Loucy (cell line): ENCODE measurements at regions not wholly inside any gene's neighbourhood (a gene's known extent, or its start where the extent isn't known, plus 50 kb on each side); places are given as distances from the start of the nearest gene placed in this dataset.

ENCODE experiments used
- H2AFZ ChIP-seq: fragments of 200-600 bp; sonication (generic); 2 replicates; pipeline ENCODE4 v1.6.0; 2016; ENCODE audit warnings: antibody characterized with exemption, mild to moderate bottlenecking, low read length, moderate library complexity
- H3F3A ChIP-seq: fragments of 200-600 bp; 2 replicates; pipeline ENCODE4 v1.6.0; 2016; ENCODE audit warnings: antibody characterized with exemption, low read depth, mild to moderate bottlenecking
- H3K27me3 ChIP-seq: fragments of 200-600 bp; sonication (generic); 2 replicates; pipeline ENCODE4 v1.6.1; 2014; ENCODE audit warnings: low read length, mild to moderate bottlenecking; ENCODE audit not compliant: insufficient read depth, poor library complexity, severe bottlenecking
- H3K36me3 ChIP-seq: fragments of 200-600 bp; sonication (generic); 2 replicates; pipeline ENCODE4 v1.6.1; 2016; ENCODE audit warnings: low read length; ENCODE audit not compliant: insufficient read depth
- H3K4me1 ChIP-seq: fragments of 200-600 bp; sonication (generic); 2 replicates; pipeline ENCODE4 v1.5.1; 2014; ENCODE audit warnings: low read length, mild to moderate bottlenecking; ENCODE audit not compliant: insufficient read depth, poor library complexity, severe bottlenecking
- H3K4me2 ChIP-seq: fragments of 200-600 bp; sonication (generic); 2 replicates; pipeline ENCODE4 v1.6.0; 2014; ENCODE audit warnings: antibody characterized with exemption, low read length, low read depth, mild to moderate bottlenecking; ENCODE audit not compliant: poor library complexity, severe bottlenecking
- H3K4me3 ChIP-seq: fragments of 200-600 bp; sonication (generic); 2 replicates; pipeline ENCODE4 v1.5.1; 2014; ENCODE audit warnings: low read length, mild to moderate bottlenecking, mixed read lengths; ENCODE audit not compliant: poor library complexity, severe bottlenecking
- H3K79me2 ChIP-seq: fragments of 200-600 bp; sonication (generic); 2 replicates; pipeline ENCODE4 v1.6.1; 2014; ENCODE audit warnings: low read length; ENCODE audit not compliant: insufficient read depth
- H3K9ac ChIP-seq: fragments of 200-600 bp; sonication (generic); 2 replicates; pipeline ENCODE4 v1.6.0; 2014; ENCODE audit warnings: mild to moderate bottlenecking, low read depth, low read length, moderate library complexity; ENCODE audit not compliant: poor library complexity, severe bottlenecking
- H3K9me2 ChIP-seq: fragments of 200-600 bp; sonication (generic); replicated peaks from 2 replicates; pipeline ENCODE4 v1.6.1; 2016; ENCODE audit warnings: low read depth, low read length, mixed read lengths
- H3K9me3 ChIP-seq: fragments of 200-600 bp; sonication (generic); 2 replicates; pipeline ENCODE4 v1.6.1; 2014; ENCODE audit warnings: mild to moderate bottlenecking, antibody characterized with exemption, low read length, low read depth; ENCODE audit not compliant: insufficient read depth
- H4K20me1 ChIP-seq: fragments of 200-600 bp; sonication (generic); 2 replicates; pipeline ENCODE4 v1.6.0; 2014; ENCODE audit warnings: antibody characterized with exemption, low read length, mild to moderate bottlenecking; ENCODE audit not compliant: insufficient read depth, poor library complexity, severe bottlenecking
- EZH2phosphoT487 ChIP-seq: fragments of 200-600 bp; IDR thresholded peaks from 2 replicates; pipeline ENCODE4 v1.6.1; 2018; ENCODE audit warnings: antibody characterized with exemption, mild to moderate bottlenecking, moderate library complexity, borderline replicate concordance
- TF ChIP-seq, protein P1 (sequence below): fragments of 200-600 bp; sonication (generic); conservative IDR thresholded peaks from 2 replicates; pipeline ENCODE4 v1.5.1; 2014; ENCODE audit warnings: mild to moderate bottlenecking, antibody characterized with exemption, low read length

DNA sequence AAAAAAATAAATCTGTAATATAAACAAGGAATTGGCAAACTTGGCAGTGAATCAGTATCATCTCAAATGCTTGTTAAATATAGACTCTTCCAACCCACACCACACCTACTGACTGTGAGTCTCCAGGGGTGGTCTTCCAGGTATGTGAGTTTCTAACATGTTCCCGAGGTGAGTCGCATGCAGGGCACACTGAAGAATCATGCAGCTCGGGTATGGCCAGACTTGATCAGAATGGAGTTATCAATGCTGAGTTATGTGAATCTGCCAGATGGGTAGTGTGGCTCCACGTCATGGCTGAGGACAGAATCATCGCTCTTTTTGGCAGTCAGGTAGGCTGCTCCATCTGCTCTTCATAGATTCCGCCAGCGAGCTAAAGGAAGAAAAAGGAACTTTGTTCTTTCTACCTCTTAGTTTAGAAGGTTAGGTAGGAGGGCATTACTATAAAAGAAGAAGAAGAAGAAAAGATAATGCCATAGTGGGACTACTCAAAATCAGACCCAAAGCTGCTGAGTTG, 1279.7 kb upstream of the ZEB2 start:
- Histone ChIP-seq H3K9me3 (no peaks in the 10 kb centered on the region), H2AFZ (no peak overlapping the region), H3K4me1 (no peaks in the 10 kb centered on the region), H3K9ac (no peak overlapping the region), H3K4me2 (no peak overlapping the region), H3K36me3 (no peaks in the 10 kb centered on the region), H3K79me2 (no peaks in the 10 kb centered on the region), H4K20me1 (no peaks in the 10 kb centered on the region), H3F3A (no peaks in the 10 kb centered on the region), H3K9me2 (no peaks in the 10 kb centered on the region), H3K4me3 (no peak overlapping the region), H3K27me3 (no peaks in the 10 kb centered on the region)
- TF ChIP-seq, protein P1, sequence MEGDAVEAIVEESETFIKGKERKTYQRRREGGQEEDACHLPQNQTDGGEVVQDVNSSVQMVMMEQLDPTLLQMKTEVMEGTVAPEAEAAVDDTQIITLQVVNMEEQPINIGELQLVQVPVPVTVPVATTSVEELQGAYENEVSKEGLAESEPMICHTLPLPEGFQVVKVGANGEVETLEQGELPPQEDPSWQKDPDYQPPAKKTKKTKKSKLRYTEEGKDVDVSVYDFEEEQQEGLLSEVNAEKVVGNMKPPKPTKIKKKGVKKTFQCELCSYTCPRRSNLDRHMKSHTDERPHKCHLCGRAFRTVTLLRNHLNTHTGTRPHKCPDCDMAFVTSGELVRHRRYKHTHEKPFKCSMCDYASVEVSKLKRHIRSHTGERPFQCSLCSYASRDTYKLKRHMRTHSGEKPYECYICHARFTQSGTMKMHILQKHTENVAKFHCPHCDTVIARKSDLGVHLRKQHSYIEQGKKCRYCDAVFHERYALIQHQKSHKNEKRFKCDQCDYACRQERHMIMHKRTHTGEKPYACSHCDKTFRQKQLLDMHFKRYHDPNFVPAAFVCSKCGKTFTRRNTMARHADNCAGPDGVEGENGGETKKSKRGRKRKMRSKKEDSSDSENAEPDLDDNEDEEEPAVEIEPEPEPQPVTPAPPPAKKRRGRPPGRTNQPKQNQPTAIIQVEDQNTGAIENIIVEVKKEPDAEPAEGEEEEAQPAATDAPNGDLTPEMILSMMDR = no peak
- TF ChIP-seq EZH2phosphoT487 = no peak

GRCh38 chr2:145798419-145798818, 1278.5 kb upstream of the ZEB2 start:
- H4K20me1 ChIP-seq = no peaks in the 10 kb centered on the region
- no peaks in the 10 kb centered on the region for H3K79me2 ChIP-seq
- no peak overlapping the region for H3K4me3 ChIP-seq
- H3K4me2 ChIP-seq = no peak overlapping the region
- no peaks in the 10 kb centered on the region for H3K27me3 ChIP-seq
- H3K36me3 ChIP-seq = no peaks in the 10 kb centered on the region
- no peak overlapping the region for H3K9ac ChIP-seq
- TF ChIP-seq EZH2phosphoT487 = no peak
- TF ChIP-seq, protein P1 = no peak
- no peaks in the 10 kb centered on the region for H3K9me3 ChIP-seq
- no peaks in the 10 kb centered on the region for H3K4me1 ChIP-seq
- H3F3A ChIP-seq = no peaks in the 10 kb centered on the region
- H2AFZ ChIP-seq = no peak overlapping the region
- no peaks in the 10 kb centered on the region for H3K9me2 ChIP-seq

- TF ChIP-seq, protein P1 = no peak
- no peak for TF ChIP-seq EZH2phosphoT487
Measured at GRCh38 chr2:145797692-145798091, 1277.8 kb upstream of the ZEB2 start.

More at GRCh38 chr2:145797692-145798091, 1277.8 kb upstream of the ZEB2 start:
- H3K9ac ChIP-seq = no peak overlapping the region
- no peaks in the 10 kb centered on the region for H3K79me2 ChIP-seq
- H3K36me3 ChIP-seq = no peaks in the 10 kb centered on the region
- no peak overlapping the region for H3K4me2 ChIP-seq
- H3K4me1 ChIP-seq = no peaks in the 10 kb centered on the region
- H3K9me2 ChIP-seq = no peaks in the 10 kb centered on the region
- no peaks in the 10 kb centered on the region for H3K9me3 ChIP-seq
- H3K4me3 ChIP-seq = no peak overlapping the region
- no peaks in the 10 kb centered on the region for H4K20me1 ChIP-seq
- no peak overlapping the region for H2AFZ ChIP-seq
- H3F3A ChIP-seq = no peaks in the 10 kb centered on the region
- H3K27me3 ChIP-seq = no peaks in the 10 kb centered on the region
